Esophagus muscularis mucosa (tissue), 4 donors: ENCODE measurements at regions not wholly inside any gene's neighbourhood (a gene's known extent, or its start where the extent isn't known, plus 50 kb on each side); places are given as distances from the start of the nearest gene placed in this dataset.

ENCODE experiments used
- CTCF ChIP-seq, 3 experiments: fragments of 200-600 bp in 2 of 3; fragments of 450-650 bp in 1 of 3; sonication (generic) in 2 of 3; IDR thresholded peaks; one replicate each; pipeline ENCODE4 v1.5.1; 2017 to 2019; ENCODE audit warnings: antibody characterized with exemption in 3 of 3, mild to moderate bottlenecking in 2 of 3, moderate library complexity in 1 of 3
- EP300 ChIP-seq: sonication (generic); formaldehyde crosslinking; IDR thresholded peaks from one replicate; pipeline ENCODE4 v1.6.1; 2017; ENCODE audit warnings: antibody characterized with exemption
- POLR2AphosphoS5 ChIP-seq, 2 donors: sonication (generic); formaldehyde crosslinking; IDR thresholded peaks; one replicate each; pipeline ENCODE4 v1.6.1; 2017; ENCODE audit warnings: antibody characterized with exemption in 2 of 2

- TF ChIP-seq CTCF (IDR thresholded peaks at IDR 0.05) (no peak), EP300 (no peak), POLR2AphosphoS5 (IDR thresholded peaks at IDR 0.05) (no peak)
These were observed 68.3 kb upstream of the LYZL2 start for GRCh38 chr10:30697806-30698205.
